ENCODE measurements at regions not wholly inside any gene's neighbourhood (a gene's known extent, or its start where the extent isn't known, plus 50 kb on each side); places are given as distances from the start of the nearest gene placed in this dataset.

GRCh38 chrX:42020225-42020624, 96.9 kb upstream of the CASK start:
- H3K27ac Mint-ChIP-seq (ENCODE audit: unreplicated experiment), result no peak overlapping the region
- peaks cover 13% of the 10 kb centered on the region for H3K9me3 Mint-ChIP-seq
- no peak overlapping the region for H3K4me3 Mint-ChIP-seq
- no peaks in the 10 kb centered on the region for H3K4me1 Mint-ChIP-seq
- H3K27me3 Mint-ChIP-seq (ENCODE audit: low read depth), result no peaks in the 10 kb centered on the region
- DNase-seq (ENCODE audit: low read depth, low spot score), result no peak
- no peaks in the 10 kb centered on the region for H3K36me3 Mint-ChIP-seq (ENCODE audit: low read depth)
- TF ChIP-seq, protein P1, sequence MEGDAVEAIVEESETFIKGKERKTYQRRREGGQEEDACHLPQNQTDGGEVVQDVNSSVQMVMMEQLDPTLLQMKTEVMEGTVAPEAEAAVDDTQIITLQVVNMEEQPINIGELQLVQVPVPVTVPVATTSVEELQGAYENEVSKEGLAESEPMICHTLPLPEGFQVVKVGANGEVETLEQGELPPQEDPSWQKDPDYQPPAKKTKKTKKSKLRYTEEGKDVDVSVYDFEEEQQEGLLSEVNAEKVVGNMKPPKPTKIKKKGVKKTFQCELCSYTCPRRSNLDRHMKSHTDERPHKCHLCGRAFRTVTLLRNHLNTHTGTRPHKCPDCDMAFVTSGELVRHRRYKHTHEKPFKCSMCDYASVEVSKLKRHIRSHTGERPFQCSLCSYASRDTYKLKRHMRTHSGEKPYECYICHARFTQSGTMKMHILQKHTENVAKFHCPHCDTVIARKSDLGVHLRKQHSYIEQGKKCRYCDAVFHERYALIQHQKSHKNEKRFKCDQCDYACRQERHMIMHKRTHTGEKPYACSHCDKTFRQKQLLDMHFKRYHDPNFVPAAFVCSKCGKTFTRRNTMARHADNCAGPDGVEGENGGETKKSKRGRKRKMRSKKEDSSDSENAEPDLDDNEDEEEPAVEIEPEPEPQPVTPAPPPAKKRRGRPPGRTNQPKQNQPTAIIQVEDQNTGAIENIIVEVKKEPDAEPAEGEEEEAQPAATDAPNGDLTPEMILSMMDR (conservative IDR thresholded peaks at IDR 0.05), result no peak

DNA sequence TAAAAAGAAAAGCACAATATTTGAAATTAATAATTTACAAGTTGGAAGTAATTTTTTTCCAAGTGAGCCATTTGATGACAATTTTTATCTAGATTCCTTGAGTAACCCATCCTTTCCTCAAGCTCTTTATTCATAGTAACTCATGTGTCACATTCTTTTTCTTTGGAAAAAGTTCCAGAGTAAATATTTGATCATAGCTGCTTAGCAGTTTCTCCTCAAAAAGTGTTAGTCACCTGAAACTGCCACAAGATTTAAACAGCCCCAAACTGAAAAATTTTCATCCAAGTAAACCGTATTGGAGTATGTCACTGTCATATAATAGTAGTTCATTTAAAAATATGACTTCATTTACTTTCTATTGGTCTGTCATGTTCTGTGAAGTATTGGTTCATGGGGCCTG, 94.6 kb upstream of the CASK start:
- Mint-ChIP-seq H3K4me1 (no peaks in the 10 kb centered on the region), H3K9me3 (peaks cover 11% of the 10 kb centered on the region), H3K27ac (ENCODE audit: unreplicated experiment) (no peak overlapping the region), H3K4me3 (no peak overlapping the region), H3K27me3 (ENCODE audit: low read depth) (no peaks in the 10 kb centered on the region), H3K36me3 (ENCODE audit: low read depth) (no peaks in the 10 kb centered on the region)
- TF ChIP-seq, protein P1 (conservative IDR thresholded peaks at IDR 0.05), result no peak
- no peak for DNase-seq (ENCODE audit: low read depth, low spot score)

DNA sequence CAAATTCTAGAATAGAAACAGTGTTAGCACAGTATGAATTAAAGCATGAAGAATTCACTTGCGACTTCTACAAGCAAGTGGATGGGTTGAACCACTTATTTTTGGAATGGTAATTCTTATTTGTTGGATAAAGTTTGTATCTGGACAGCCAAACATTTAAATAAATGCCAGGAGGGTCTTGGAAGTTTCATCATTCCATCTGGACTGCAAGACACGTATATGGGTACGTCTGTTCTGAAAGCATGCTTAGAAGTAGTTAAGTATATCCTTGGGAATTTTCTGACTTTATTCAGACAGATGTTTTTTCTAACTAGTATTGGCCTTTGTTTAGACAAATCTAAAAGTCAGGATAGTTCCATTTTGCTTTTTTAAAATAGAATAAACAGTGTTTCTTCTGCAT, 77.5 kb upstream of the CASK start:
- DNase-seq (ENCODE audit: low read depth, low spot score), result no peak
- Mint-ChIP-seq H3K4me3 (no peak overlapping the region), H3K27ac (ENCODE audit: unreplicated experiment) (no peak overlapping the region), H3K36me3 (ENCODE audit: low read depth) (no peaks in the 10 kb centered on the region), H3K4me1 (no peaks in the 10 kb centered on the region), H3K9me3 (peaks cover 9% of the 10 kb centered on the region), H3K27me3 (ENCODE audit: low read depth) (no peaks in the 10 kb centered on the region)
- TF ChIP-seq, protein P1 (conservative IDR thresholded peaks at IDR 0.05), result no peak

- no peak for DNase-seq (ENCODE audit: low read depth, low spot score)
Measured at GRCh38 chrX:41984628-41985027, 61.3 kb upstream of the CASK start.

DNA sequence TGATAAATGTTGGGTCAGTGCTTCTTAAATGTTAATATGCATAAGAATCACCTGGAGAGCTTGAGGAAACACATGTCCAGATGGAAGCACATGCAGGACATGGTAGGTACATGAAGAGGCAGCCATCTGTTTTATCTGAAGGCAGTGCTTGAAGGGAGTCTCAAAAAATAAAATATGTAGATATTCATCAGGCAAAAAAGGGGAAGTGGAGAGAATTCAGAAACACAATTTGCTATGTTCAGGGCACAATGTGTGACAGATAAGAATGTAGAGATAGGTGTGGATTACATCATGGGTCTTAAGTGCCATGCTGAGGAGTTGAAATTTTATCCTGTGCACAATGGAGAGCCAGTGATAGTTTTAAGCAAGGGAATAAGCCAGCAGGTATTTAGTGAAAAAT, 59.6 kb upstream of the CASK start:
- Mint-ChIP-seq H3K4me1 (no peaks in the 10 kb centered on the region), H3K4me3 (no peak overlapping the region), H3K9me3 (peaks cover 9% of the 10 kb centered on the region), H3K27me3 (ENCODE audit: low read depth) (no peaks in the 10 kb centered on the region), H3K36me3 (ENCODE audit: low read depth) (no peaks in the 10 kb centered on the region), H3K27ac (ENCODE audit: unreplicated experiment) (no peak overlapping the region)
- no peak for DNase-seq (ENCODE audit: low read depth, low spot score)
- TF ChIP-seq, protein P1 (conservative IDR thresholded peaks at IDR 0.05), result no peak

More at GRCh38 chrX:41984628-41985027, 61.3 kb upstream of the CASK start:
- Mint-ChIP-seq H3K9me3 (peaks cover 8% of the 10 kb centered on the region), H3K4me1 (no peaks in the 10 kb centered on the region), H3K36me3 (ENCODE audit: low read depth) (no peaks in the 10 kb centered on the region), H3K4me3 (no peak overlapping the region), H3K27me3 (ENCODE audit: low read depth) (no peaks in the 10 kb centered on the region), H3K27ac (ENCODE audit: unreplicated experiment) (no peak overlapping the region)
- TF ChIP-seq, protein P1 (conservative IDR thresholded peaks at IDR 0.05), result no peak
